Hepatic stellate cell (primary cell): ENCODE measurements at regions not wholly inside any gene's neighbourhood (a gene's known extent, or its start where the extent isn't known, plus 50 kb on each side); places are given as distances from the start of the nearest gene placed in this dataset.
A peak's percentile ranks its signal among the peaks of the same experiment; 100 is the strongest.

Experiments
- DNase-seq: peaks from one replicate; pipeline ENCODE4 v3.0.0; 2011; ENCODE audit warnings: low spot score

GRCh38 chr6:105494688-105495087 lies 91.8 kb upstream of the PREP start:
- DNase-seq: no peak

- DNase-seq: no peak
Measured at GRCh38 chr6:105493736-105494135, 90.9 kb upstream of the PREP start.

- no peak for DNase-seq
Measured at GRCh38 chr6:105492706-105493673, 90.1 kb upstream of the PREP start.

- no peak for DNase-seq
Measured at GRCh38 chr6:105489216-105489530, 86.3 kb upstream of the PREP start.

- DNase-seq: no peak
Measured at GRCh38 chr6:105488516-105489215, 85.8 kb upstream of the PREP start.

GRCh38 chr6:105487040-105487790 lies 84.3 kb upstream of the PREP start:
- no peak for DNase-seq

- no peak for DNase-seq
Measured at GRCh38 chr6:105485456-105485855, 82.6 kb upstream of the PREP start.

- DNase-seq: no peak
Measured at GRCh38 chr6:105484238-105485161, 81.6 kb upstream of the PREP start.

GRCh38 chr6:105483492-105483891 lies 80.6 kb upstream of the PREP start:
- peak; percentile 14 for DNase-seq

- DNase-seq: no peak
Measured at GRCh38 chr6:105482921-105483320, 80.0 kb upstream of the PREP start.

- no peak for DNase-seq
Measured at GRCh38 chr6:105482227-105482844, 79.5 kb upstream of the PREP start.

GRCh38 chr6:105476978-105477377 lies 74.1 kb upstream of the PREP start:
- DNase-seq: no peak

- DNase-seq: no peak
Measured at GRCh38 chr6:105474234-105474633, 71.4 kb upstream of the PREP start.

GRCh38 chr6:105469946-105470345 lies 67.1 kb upstream of the PREP start:
- no peak for DNase-seq

GRCh38 chr6:105468850-105469249 lies 66.0 kb upstream of the PREP start:
- DNase-seq: no peak

- no peak for DNase-seq
Measured at GRCh38 chr6:105460860-105461259, 58.0 kb upstream of the PREP start.

GRCh38 chr6:105459864-105460263 lies 57.0 kb upstream of the PREP start:
- DNase-seq: no peak

- no peak for DNase-seq
Measured at GRCh38 chr6:105459049-105459448, 56.2 kb upstream of the PREP start.

GRCh38 chr6:105458551-105458950 lies 55.7 kb upstream of the PREP start:
- no peak for DNase-seq

GRCh38 chr6:105458084-105458483 lies 55.2 kb upstream of the PREP start:
- DNase-seq: no peak

- no peak for DNase-seq
Measured at GRCh38 chr6:105453968-105454367, 51.1 kb upstream of the PREP start.
